Fibroblast of villous mesenchyme (primary cell): ENCODE measurements at regions not wholly inside any gene's neighbourhood (a gene's known extent, or its start where the extent isn't known, plus 50 kb on each side); places are given as distances from the start of the nearest gene placed in this dataset.

ENCODE experiments used
- DNase-seq: peaks from one replicate; pipeline ENCODE4 v3.0.0-alpha.2; 2010; ENCODE audit warnings: low read depth
- H3K4me3 ChIP-seq: 2 replicates; pipeline ENCODE4 v1.5.1; 2011; ENCODE audit warnings: low read depth, mild to moderate bottlenecking, low read length
- TF ChIP-seq, protein P1 (sequence below): IDR thresholded peaks from 2 replicates; pipeline ENCODE4 v1.5.1; 2012; ENCODE audit warnings: low read depth, mild to moderate bottlenecking, low read length; ENCODE audit not compliant: insufficient read depth

- H3K4me3 ChIP-seq = no peak overlapping the region
- peak; percentile 51 for DNase-seq
- TF ChIP-seq, protein P1, sequence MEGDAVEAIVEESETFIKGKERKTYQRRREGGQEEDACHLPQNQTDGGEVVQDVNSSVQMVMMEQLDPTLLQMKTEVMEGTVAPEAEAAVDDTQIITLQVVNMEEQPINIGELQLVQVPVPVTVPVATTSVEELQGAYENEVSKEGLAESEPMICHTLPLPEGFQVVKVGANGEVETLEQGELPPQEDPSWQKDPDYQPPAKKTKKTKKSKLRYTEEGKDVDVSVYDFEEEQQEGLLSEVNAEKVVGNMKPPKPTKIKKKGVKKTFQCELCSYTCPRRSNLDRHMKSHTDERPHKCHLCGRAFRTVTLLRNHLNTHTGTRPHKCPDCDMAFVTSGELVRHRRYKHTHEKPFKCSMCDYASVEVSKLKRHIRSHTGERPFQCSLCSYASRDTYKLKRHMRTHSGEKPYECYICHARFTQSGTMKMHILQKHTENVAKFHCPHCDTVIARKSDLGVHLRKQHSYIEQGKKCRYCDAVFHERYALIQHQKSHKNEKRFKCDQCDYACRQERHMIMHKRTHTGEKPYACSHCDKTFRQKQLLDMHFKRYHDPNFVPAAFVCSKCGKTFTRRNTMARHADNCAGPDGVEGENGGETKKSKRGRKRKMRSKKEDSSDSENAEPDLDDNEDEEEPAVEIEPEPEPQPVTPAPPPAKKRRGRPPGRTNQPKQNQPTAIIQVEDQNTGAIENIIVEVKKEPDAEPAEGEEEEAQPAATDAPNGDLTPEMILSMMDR = no peak
Measured at GRCh38 chr18:60892855-60893254, 440.4 kb upstream of the CDH20 start.

DNA sequence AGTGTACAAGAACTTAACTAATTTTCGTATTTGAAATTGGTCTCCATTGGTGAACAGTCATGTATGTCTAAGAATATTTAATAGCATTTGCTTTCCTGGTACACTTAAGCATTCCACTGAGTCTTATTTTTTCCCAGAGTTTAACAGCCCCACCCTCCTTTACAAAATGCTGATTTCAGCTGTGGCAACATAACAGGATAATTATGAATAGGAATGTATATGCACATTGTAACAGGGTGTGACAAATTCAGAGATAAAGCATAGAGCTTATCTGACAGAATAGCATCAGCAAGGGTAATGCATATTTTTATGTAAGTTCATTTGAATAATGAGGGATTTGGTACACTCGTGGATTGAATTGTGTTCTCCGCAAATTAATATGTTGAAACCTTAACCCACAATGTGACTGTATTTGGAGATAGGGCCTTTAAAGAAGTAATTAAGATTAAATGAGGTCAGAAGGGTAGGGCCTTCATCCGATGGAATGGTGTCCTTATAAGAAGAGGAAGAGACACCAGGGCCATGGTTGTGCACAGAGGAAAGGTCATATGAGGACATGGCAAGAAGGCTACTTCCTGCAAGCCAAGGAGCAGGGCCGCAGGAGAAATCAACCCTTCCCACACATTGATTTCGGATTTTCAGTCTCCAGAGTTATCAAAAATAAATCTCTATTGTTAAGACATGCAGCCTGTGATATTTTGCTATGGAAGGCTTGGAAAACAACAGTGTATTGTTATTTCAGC is 439.7 kb upstream of the CDH20 start:
- no peak for DNase-seq
- no peak overlapping the region for H3K4me3 ChIP-seq
- TF ChIP-seq, protein P1 = no peak

- no peak for DNase-seq
- TF ChIP-seq, protein P1 = no peak
Measured at GRCh38 chr18:60894254-60894945, 438.8 kb upstream of the CDH20 start.

GRCh38 chr18:60895181-60895580 is 438.0 kb upstream of the CDH20 start:
- TF ChIP-seq, protein P1 = no peak
- no peak overlapping the region for H3K4me3 ChIP-seq
- no peak for DNase-seq

More at GRCh38 chr18:60894254-60894945, 438.8 kb upstream of the CDH20 start:
- no peak overlapping the region for H3K4me3 ChIP-seq

- no peak overlapping the region for H3K4me3 ChIP-seq
- TF ChIP-seq, protein P1 = no peak
- no peak for DNase-seq
Measured at GRCh38 chr18:60898111-60898510, 435.1 kb upstream of the CDH20 start.

GRCh38 chr18:60905699-60906098 is 427.5 kb upstream of the CDH20 start:
- TF ChIP-seq, protein P1 = no peak
- DNase-seq = no peak
- H3K4me3 ChIP-seq = no peak overlapping the region
